SK-MEL-5 (cell line): ENCODE measurements at regions not wholly inside any gene's neighbourhood (a gene's known extent, or its start where the extent isn't known, plus 50 kb on each side); places are given as distances from the start of the nearest gene placed in this dataset.
"Not testable (repeated sequence)": the region's sequence is repeated elsewhere in the genome, so short reads cannot be mapped to it uniquely, and the experiment has no call there.

Experiments
- DNase-seq: peaks from one replicate; pipeline ENCODE4 v3.0.0-alpha.2; 2016; ENCODE audit warnings: low read depth, low spot score
- in situ Hi-C: cut with HindIII; loops from 2 replicates; pipeline ENCODE4 v1.10.0; 2016; ENCODE audit warnings: low sequenced_read_pairs, high pct_unique_total_duplicates, low pct_unique_long_range_greater_than_20kb

DNA sequence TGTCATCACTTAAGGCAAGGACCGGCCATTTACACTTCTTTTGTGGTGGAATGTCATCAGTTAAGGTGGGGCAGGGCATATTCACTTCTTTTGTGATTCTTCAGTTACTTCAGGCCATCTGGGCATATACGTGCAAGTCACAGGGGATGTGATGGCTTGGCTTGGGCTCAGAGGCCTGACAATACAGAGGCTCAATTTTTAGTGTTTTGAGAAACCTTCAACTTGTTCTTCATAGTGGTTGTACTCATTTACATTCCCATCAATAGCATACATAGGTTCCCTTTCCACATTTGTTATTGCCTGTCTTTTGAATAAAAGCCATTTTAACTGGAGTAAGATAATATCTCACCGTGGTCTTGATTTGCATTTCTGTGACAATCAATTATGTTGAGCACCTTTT, 366.8 kb upstream of the KIF2B start:
- DNase-seq, in situ Hi-C loops: not testable (repeated sequence)

GRCh38 chr17:53454337-53454736, 368.4 kb upstream of the KIF2B start:
- no peak for DNase-seq
- in situ Hi-C loops: no loop called here

DNA sequence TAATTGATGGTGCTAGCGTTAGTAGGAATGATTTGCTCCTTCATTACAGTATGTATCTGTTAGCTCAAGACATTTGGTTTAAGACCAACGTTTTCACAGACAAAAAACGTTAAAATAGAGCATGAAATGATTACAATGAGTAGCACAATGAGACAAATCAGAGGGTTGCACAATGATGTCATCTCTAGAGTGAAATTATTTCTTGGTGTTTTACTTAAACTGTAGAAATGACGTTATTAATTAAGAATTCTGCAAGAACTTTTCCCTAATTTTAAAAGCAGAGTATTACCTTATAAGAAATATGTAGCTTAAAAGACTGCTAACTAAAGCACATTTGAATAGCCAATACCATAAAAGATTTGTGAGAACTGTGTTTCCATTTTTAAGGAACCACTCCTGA, 373.4 kb upstream of the KIF2B start:
- DNase-seq: no peak
- in situ Hi-C loops: no loop called here

DNA sequence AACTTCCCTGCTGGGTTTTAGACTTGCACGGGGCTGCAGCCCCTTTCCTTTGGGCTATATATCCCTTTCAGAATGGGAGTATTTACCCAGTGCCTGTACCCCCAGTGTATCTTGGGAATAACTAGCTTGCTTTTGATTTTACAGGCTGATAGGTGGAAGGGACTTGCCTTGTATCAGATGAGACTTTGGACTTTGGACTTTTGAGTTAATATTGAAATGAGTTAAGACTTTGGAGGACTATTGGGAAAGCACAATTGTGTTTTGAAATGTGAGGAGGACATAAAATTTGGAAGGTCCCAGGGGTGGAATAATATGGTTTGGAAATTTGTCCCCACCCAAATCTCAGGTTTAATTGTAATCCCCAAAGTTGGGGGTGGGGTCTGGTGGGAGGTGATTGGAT, 393.8 kb upstream of the KIF2B start:
- no peak for DNase-seq
- in situ Hi-C loops: no loop called here

- in situ Hi-C loops: no loop called here
- DNase-seq: no peak
Observed at GRCh38 chr17:53426505-53426904, 396.2 kb upstream of the KIF2B start.

DNA sequence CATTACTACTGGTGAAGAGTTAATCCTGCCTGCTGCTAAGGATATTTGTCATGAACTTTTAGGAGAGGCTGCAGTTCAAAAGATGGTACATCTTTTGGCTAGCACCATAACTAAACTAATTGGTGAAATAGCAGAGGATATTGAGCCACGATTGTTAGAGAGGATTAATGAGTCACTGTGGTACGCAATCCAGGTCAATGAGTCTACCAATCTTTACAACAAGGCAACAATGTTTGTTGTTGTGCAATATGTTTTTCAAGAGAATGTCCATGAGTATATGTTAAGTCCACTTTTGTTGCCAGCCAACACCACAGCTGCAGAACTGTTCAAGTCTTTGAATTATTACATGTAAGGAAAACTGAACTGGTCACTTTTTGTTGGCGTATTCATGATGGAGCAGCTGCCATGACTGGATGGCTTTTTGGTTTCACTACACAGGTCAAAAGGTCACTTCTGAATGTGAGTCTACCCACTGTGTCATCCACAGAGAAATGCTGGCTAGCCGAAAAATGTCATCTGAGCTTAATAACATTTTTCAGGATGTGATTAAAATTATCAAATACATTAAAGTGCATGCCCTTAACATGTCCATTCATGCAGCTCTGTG, 402.6 kb upstream of the KIF2B start:
- DNase-seq: no peak

DNA sequence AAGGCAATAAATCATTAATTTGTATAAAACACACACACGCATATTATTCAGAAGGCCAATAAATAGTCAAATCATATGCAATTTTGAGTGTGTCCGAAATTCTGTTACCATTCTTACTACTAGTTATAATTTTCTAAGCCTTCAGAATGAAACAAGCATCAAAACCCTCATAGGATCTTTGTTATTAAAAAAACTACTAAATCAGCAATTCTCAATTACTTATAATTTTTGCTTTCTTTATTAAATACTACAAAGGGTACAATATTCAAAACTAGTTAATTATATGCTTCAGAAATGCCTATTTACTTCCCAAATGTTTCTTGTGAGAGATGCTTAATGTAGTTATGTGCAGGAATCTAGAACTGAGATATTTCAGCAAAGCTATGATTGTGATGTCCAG, 413.1 kb upstream of the KIF2B start:
- in situ Hi-C loops: no loop called here
- DNase-seq: no peak

More for the DNA sequence above, 402.6 kb upstream of the KIF2B start:
- in situ Hi-C loops: no loop called here

DNA sequence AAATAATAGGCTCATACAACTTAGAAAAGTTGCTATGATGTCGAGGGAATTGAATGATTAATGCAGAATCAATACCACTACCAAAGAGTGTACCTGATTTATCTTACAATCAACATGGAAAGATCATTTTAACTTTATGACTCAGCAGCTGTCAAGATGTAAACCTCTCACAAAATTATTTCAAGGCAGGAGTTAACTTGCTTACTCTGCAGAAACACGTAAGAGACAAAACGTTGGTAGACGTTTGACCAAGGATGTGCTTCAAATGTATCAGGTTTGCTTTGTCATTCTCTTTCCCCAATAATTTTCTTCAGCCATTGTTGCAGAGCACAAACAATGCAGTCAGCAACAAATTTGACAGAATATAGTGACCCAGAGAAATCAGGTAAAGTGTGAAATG, 415.8 kb upstream of the KIF2B start:
- no peak for DNase-seq
- in situ Hi-C loops: no loop called here

DNA sequence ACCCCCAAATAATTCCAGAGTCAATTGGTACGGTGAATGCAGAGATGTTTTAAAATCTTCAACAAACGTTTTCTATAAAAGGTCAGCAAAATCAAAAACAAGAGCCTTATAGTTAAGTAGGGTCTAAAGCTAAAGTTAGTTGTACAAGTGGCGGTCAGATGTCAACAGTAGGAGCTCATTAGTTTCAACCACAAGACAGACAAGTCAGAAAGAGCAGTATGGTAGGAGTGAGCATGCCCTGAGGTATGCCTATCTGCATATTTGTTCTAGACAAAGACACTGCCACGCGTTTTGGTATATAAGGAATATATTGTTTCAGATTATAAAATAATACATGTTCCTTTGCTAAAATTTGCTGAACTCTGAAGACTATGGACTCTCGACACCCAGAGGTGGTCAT, 431.5 kb upstream of the KIF2B start:
- DNase-seq: no peak
- in situ Hi-C loops: no loop called here

DNA sequence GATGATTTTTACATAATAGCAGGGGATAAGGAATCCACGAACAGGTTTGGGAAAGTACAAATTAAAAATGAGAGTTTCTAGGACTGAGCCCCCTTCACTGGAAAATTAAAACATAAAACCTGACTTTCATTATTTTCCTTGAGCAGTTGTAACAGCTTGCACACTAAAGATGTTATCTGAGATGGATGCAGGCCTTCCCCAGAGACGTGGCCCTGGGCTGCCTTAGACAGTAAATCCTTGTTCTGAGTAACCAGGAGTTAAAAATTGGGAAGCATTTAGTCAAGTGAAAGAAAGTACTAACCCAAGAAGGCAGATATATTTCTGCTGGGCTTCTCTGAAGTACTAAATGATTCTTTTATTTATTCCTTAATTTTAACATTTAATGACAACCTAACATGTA, 432.2 kb upstream of the KIF2B start:
- in situ Hi-C loops: no loop called here
- no peak for DNase-seq

- no peak for DNase-seq
- in situ Hi-C loops: no loop called here
Observed at GRCh38 chr17:53387745-53388144, 435.0 kb upstream of the KIF2B start.

DNA sequence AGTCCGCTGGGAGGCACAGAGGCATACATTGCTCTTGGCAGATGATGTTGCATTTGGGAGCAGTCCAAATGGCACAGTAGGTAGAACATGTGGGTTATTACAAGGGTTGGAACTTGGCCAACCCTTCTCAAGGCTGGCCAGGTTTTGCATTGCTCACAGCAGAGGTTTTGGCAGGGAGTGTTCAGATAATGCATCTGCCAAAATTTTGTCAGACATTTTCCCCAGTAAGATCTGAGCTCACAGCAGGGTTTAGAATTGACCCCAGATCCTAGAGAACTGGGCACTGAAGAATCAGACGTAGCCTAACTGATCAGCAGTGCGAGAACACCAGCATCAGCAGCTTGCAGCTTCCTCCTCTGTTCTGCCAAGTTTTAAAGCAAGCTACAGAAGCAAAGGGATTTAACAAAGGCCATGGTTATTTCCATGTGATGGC, 468.8 kb upstream of the KIF2B start:
- in situ Hi-C loops: no loop called here
- DNase-seq: no peak

DNA sequence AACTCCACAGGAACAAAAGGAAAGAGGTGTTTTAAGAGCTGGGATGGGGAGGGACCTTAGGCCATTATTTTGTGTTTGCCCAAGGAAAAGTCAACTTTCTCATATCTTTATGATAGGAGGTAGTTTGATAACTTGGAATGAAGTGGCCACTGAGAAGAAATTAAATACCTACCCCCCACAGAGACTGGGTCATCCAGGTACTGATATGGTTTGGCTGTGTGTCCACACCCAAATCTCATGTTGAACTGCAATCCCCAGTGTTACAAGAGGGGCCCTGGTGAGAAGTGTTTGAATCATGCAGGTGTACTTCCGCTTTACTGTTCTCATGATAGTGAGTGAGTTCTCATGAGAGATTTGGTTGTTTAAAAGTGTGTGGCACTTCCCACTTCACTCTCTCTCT, 477.9 kb upstream of the KIF2B start:
- DNase-seq: no peak
- in situ Hi-C loops: no loop called here

DNA sequence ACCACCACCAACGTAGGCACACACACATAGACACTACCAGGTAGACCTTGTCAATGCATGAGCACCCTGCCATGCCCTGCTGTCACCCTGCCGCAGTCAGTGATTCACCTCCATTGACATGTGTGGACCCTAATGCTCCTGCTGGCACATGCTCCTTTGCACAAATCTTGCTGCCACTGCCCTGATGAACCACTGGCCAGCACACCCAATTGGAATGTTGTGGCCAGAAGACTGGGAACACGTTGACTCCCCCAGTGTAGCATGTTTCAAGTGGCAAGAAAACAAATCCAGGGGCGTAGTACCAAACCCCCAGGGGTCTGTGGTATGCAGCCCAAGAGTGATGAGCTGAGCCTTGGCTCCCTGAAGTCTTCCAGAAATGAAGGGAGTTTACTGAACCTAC, 486.4 kb upstream of the KIF2B start:
- in situ Hi-C loops: no loop called here
- DNase-seq: no peak

DNA sequence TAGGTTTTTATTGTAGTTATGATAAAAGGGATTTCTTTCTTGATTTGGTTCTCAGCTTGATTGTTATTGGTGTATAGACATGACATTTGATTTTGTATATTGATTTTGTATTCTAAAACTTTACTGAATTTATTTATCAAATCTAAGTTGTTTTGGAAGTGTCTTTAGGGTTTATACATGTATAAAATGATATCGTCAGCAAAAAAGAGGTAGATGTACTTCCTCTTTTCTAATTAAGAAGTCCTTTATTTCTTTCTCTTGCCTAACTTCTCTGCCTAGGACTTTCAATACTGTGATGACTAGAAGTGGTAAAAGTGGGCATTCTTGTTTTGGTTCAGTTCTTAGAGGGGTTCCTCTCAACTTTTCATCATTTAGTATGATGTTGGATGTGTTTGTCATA, 487.3 kb upstream of the KIF2B start:
- in situ Hi-C loops: no loop called here
- DNase-seq: no peak

GRCh38 chr17:53330756-53331155, 492.0 kb upstream of the KIF2B start:
- in situ Hi-C loops: no loop called here

GRCh38 chr17:53321651-53322050, 501.1 kb upstream of the KIF2B start:
- DNase-seq: no peak
- in situ Hi-C loops: no loop called here

More at GRCh38 chr17:53330756-53331155, 492.0 kb upstream of the KIF2B start:
- DNase-seq: no peak

DNA sequence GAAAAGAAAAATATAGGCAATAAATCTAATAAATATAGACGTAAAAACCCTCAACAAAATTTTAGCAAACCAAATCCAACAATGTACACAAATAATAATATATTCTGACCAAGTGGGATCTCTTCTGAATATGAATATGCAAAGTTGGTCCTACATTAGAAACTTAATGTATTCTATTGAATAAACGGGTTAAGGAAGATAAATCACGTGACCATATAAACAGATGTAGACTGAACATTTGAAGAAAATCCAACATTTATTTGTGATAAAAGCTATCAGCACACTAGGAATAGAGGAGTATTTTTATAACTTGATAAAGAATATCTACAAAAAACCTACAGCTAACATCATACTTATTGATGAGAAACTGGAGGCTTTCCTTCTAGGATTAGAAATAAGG, 502.8 kb upstream of the KIF2B start:
- no peak for DNase-seq
- in situ Hi-C loops: no loop called here

DNA sequence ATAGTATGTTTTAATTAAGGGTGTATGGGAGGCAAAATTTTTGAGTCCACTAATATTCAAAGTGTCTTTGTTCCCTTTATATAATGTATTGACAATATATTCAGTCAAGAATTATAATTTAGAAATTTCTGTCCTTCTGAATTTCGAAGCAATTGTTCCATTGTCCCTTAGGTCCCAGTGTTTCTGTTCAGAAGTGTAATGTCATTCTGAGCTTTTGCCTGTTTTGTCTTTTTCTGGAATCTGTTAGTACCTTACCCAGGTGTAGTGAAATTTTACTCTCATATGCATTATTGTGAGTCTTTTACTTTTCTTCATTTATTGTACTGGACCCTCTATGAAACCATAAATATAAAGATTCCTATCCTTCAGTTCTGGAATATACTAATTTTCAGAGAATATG, 505.7 kb upstream of the KIF2B start:
- in situ Hi-C loops: no loop called here
- no peak for DNase-seq

GRCh38 chr17:53316073-53316472, 506.7 kb upstream of the KIF2B start:
- in situ Hi-C loops: no loop called here
- DNase-seq: no peak
